WTC11 (cell line): ENCODE measurements at regions not wholly inside any gene's neighbourhood (a gene's known extent, or its start where the extent isn't known, plus 50 kb on each side); places are given as distances from the start of the nearest gene placed in this dataset.

ENCODE experiments used
- ATAC-seq: fragments of 200-7000 bp; cut with Tn5 transposase; 2 replicates; pipeline ENCODE4 v1.10.0; 2021; ENCODE audit warnings: mild to moderate bottlenecking, moderate library complexity
- CTCF ChIA-PET: fragments of 300-600 bp; sonication (Branson Sonifier 250); formaldehyde crosslinking; loops from one replicate; lab custom pipeline; 2021; ENCODE audit warnings: antibody characterized with exemption; lab: Charles Lee
- POLR2A ChIA-PET: fragments of 350-600 bp; sonication (Branson Sonifier 250); formaldehyde crosslinking; loops from one replicate; lab custom pipeline; 2021; ENCODE audit warnings: antibody characterized with exemption; lab: Charles Lee
- DNase-seq: peaks from one replicate; pipeline ENCODE4 v3.0.0; 2021; ENCODE audit warnings: low spot score
- H3K27ac Mint-ChIP-seq: 2 replicates; pipeline ENCODE4 v1.8.0; 2021; ENCODE audit warnings: mixed read lengths
- H3K27me3 Mint-ChIP-seq: 2 replicates; pipeline ENCODE4 v1.8.0; 2021; ENCODE audit warnings: low read depth, mild to moderate bottlenecking, moderate library complexity, mixed read lengths
- H3K36me3 Mint-ChIP-seq: 2 replicates; pipeline ENCODE4 v1.8.0; 2021; ENCODE audit warnings: mixed read lengths
- H3K4me1 Mint-ChIP-seq: 2 replicates; pipeline ENCODE4 v1.8.0; 2022; ENCODE audit warnings: mixed read lengths
- H3K4me3 Mint-ChIP-seq: 2 replicates; pipeline ENCODE4 v1.8.0; 2021; ENCODE audit warnings: mild to moderate bottlenecking, moderate library complexity, mixed read lengths
- H3K9me3 Mint-ChIP-seq: 2 replicates; pipeline ENCODE4 v1.8.0; 2021; ENCODE audit warnings: mixed read lengths
- ATF2 ChIP-seq: sonication (generic); formaldehyde crosslinking; IDR thresholded peaks from 2 replicates; pipeline ENCODE4 v1.8.1; 2022; ENCODE audit warnings: low read depth, missing genetic modification reagents, borderline replicate concordance
- CREB1 ChIP-seq: sonication (generic); formaldehyde crosslinking; IDR thresholded peaks from 2 replicates; pipeline ENCODE4 v1.8.0; 2023; ENCODE audit warnings: mild to moderate bottlenecking, missing genetic modification reagents
- CTCF ChIP-seq: fragments of 200-600 bp; IDR thresholded peaks from 2 replicates; pipeline ENCODE4 v1.8.0; 2022; ENCODE audit warnings: antibody characterized with exemption
- ERG ChIP-seq: fragments of 250-450 bp; sonication (Bioruptor Pico); IDR thresholded peaks from 2 replicates; pipeline ENCODE4 v1.8.0; 2021; ENCODE audit warnings: mild to moderate bottlenecking
- FOXJ3 ChIP-seq: sonication (generic); formaldehyde crosslinking; IDR thresholded peaks from 2 replicates; pipeline ENCODE4 v1.9.0; 2021; ENCODE audit warnings: missing genetic modification reagents, mild to moderate bottlenecking, borderline replicate concordance
- FOXP1 ChIP-seq: sonication (generic); formaldehyde crosslinking; IDR thresholded peaks from 2 replicates; pipeline ENCODE4 v1.8.0; 2022; ENCODE audit warnings: missing genetic modification reagents, mild to moderate bottlenecking, moderate library complexity, borderline replicate concordance
- GABPB1 ChIP-seq: sonication (generic); formaldehyde crosslinking; IDR thresholded peaks from 2 replicates; pipeline ENCODE4 v1.8.1; 2023; ENCODE audit warnings: mild to moderate bottlenecking, missing genetic modification reagents
- OVOL2 ChIP-seq: fragments of 250-450 bp; sonication (Bioruptor Pico); IDR thresholded peaks from 2 replicates; pipeline ENCODE4 v1.9.0; 2021; ENCODE audit warnings: mild to moderate bottlenecking, borderline replicate concordance
- RELA ChIP-seq: sonication (generic); formaldehyde crosslinking; IDR thresholded peaks from 2 replicates; pipeline ENCODE4 v1.8.1; 2022; ENCODE audit warnings: missing genetic modification reagents, mild to moderate bottlenecking, borderline replicate concordance
- SOX15 ChIP-seq: fragments of 250-450 bp; sonication (Bioruptor Pico); IDR thresholded peaks from 2 replicates; pipeline ENCODE4 v1.9.0; 2021; ENCODE audit warnings: mild to moderate bottlenecking
- STAT6 ChIP-seq: sonication (generic); formaldehyde crosslinking; conservative IDR thresholded peaks from 2 replicates; pipeline ENCODE4 v1.8.1; 2023; ENCODE audit warnings: mild to moderate bottlenecking, low read depth, missing genetic modification reagents, moderate library complexity
- TEAD1 ChIP-seq: sonication (generic); formaldehyde crosslinking; IDR thresholded peaks from 2 replicates; pipeline ENCODE4 v1.8.0; 2022; ENCODE audit warnings: mild to moderate bottlenecking, missing genetic modification reagents
- TEAD4 ChIP-seq: sonication (generic); formaldehyde crosslinking; IDR thresholded peaks from 2 replicates; pipeline ENCODE4 v1.8.0; 2022; ENCODE audit warnings: mild to moderate bottlenecking, missing genetic modification reagents
- TP53 ChIP-seq: sonication (generic); formaldehyde crosslinking; IDR thresholded peaks from 2 replicates; pipeline ENCODE4 v1.8.1; 2023; ENCODE audit warnings: mild to moderate bottlenecking, missing genetic modification reagents
- ZBTB21 ChIP-seq: sonication (generic); formaldehyde crosslinking; IDR thresholded peaks from 2 replicates; pipeline ENCODE4 v1.8.1; 2023; ENCODE audit warnings: mild to moderate bottlenecking, missing genetic modification reagents, borderline replicate concordance
- ZBTB43 ChIP-seq: sonication (generic); formaldehyde crosslinking; IDR thresholded peaks from 2 replicates; pipeline ENCODE4 v1.8.1; 2023; ENCODE audit warnings: mild to moderate bottlenecking, missing genetic modification reagents
- ZNF232 ChIP-seq: sonication (generic); formaldehyde crosslinking; IDR thresholded peaks from 2 replicates; pipeline ENCODE4 v1.8.0; 2022; ENCODE audit warnings: mild to moderate bottlenecking, missing genetic modification reagents
- ZNF263 ChIP-seq: sonication (generic); formaldehyde crosslinking; IDR thresholded peaks from 2 replicates; pipeline ENCODE4 v1.8.1; 2022; ENCODE audit warnings: low read depth, mild to moderate bottlenecking, moderate library complexity, missing genetic modification reagents
- ZNF396 ChIP-seq: fragments of 250-450 bp; sonication (Bioruptor Pico); IDR thresholded peaks from 2 replicates; pipeline ENCODE4 v1.8.0; 2021; ENCODE audit warnings: mild to moderate bottlenecking, moderate library complexity, borderline replicate concordance
- ZSCAN18 ChIP-seq: fragments of 250-450 bp; sonication (Bioruptor Pico); IDR thresholded peaks from 2 replicates; pipeline ENCODE4 v2.1.2; 2022; ENCODE audit warnings: mild to moderate bottlenecking, moderate library complexity

- no peak for ATAC-seq
- no peaks in the 10 kb centered on the region for H3K36me3 Mint-ChIP-seq
Observed at GRCh38 chr3:127065138-127065427, 82.2 kb downstream of the PLXNA1 start.

GRCh38 chr3:127065561-127066290, 82.8 kb downstream of the PLXNA1 start:
- no peak overlapping the region for H3K27ac Mint-ChIP-seq
- H3K9me3 Mint-ChIP-seq, result no peaks in the 10 kb centered on the region
- H3K27me3 Mint-ChIP-seq, result no peaks in the 10 kb centered on the region
- no peak overlapping the region for H3K4me3 Mint-ChIP-seq
- DNase-seq (no peak), ATAC-seq (no peak)
- H3K36me3 Mint-ChIP-seq, result no peaks in the 10 kb centered on the region
- H3K4me1 Mint-ChIP-seq, result peaks cover 3% of the 10 kb centered on the region
- POLR2A ChIA-PET, result no interaction called here
- CTCF ChIA-PET, result interaction anchor here (1.5 kb wide), 1 partner anchor 328 kb away, joined by 3 read pairs; no protein-coding TSS in a partner anchor
- TF ChIP-seq TEAD4 (CRISPR knock-in tag), result no peak
- TF ChIP-seq ZSCAN18 (CRISPR knock-in tag), result no peak
- TF ChIP-seq ZNF396 (CRISPR knock-in tag), result no peak
- no peak for TF ChIP-seq FOXJ3 (CRISPR knock-in tag)
- no peak for TF ChIP-seq ATF2 (CRISPR knock-in tag)
- no peak for TF ChIP-seq RELA (CRISPR knock-in tag)
- no peak for TF ChIP-seq SOX15 (CRISPR knock-in tag)
- no peak for TF ChIP-seq GABPB1 (CRISPR knock-in tag)
- no peak for TF ChIP-seq ZBTB21 (CRISPR knock-in tag)
- no peak for TF ChIP-seq CTCF
- no peak for TF ChIP-seq TP53 (CRISPR knock-in tag)
- TF ChIP-seq STAT6 (CRISPR knock-in tag), result no peak
- no peak for TF ChIP-seq ZNF232 (CRISPR knock-in tag)
- no peak for TF ChIP-seq ERG (CRISPR knock-in tag)

More at GRCh38 chr3:127065138-127065427, 82.2 kb downstream of the PLXNA1 start:
- CTCF ChIA-PET, result interaction anchor here (1.5 kb wide), 1 partner anchor 328 kb away, joined by 3 read pairs; no protein-coding TSS in a partner anchor
- Mint-ChIP-seq H3K27me3 (no peaks in the 10 kb centered on the region), H3K27ac (no peak overlapping the region), H3K4me1 (peaks cover 3% of the 10 kb centered on the region), H3K9me3 (no peaks in the 10 kb centered on the region), H3K4me3 (no peak overlapping the region)
- DNase-seq, result no peak
- POLR2A ChIA-PET, result no interaction called here
- no peak for TF ChIP-seq ERG (CRISPR knock-in tag)
- TF ChIP-seq FOXP1 (CRISPR knock-in tag), result no peak
- no peak for TF ChIP-seq ZBTB43 (CRISPR knock-in tag)
- TF ChIP-seq CREB1 (CRISPR knock-in tag), result no peak
- no peak for TF ChIP-seq TEAD1 (CRISPR knock-in tag)
- no peak for TF ChIP-seq OVOL2 (CRISPR knock-in tag)
- TF ChIP-seq ZNF263 (CRISPR knock-in tag), result no peak
